ENCODE measurements at regions not wholly inside any gene's neighbourhood (a gene's known extent, or its start where the extent isn't known, plus 50 kb on each side); places are given as distances from the start of the nearest gene placed in this dataset.
"Not testable (repeated sequence)": the region's sequence is repeated elsewhere in the genome, so short reads cannot be mapped to it uniquely, and the experiment has no call there.

- no peak for DNase-seq
Measured at GRCh38 chr2:84040281-84040680, 418.8 kb downstream of the SUCLG1 start.

GRCh38 chr2:84038866-84039265, 420.2 kb downstream of the SUCLG1 start:
- no peak for DNase-seq

- no peak for DNase-seq
Measured at GRCh38 chr2:84033347-84033974, 425.6 kb downstream of the SUCLG1 start.

DNA sequence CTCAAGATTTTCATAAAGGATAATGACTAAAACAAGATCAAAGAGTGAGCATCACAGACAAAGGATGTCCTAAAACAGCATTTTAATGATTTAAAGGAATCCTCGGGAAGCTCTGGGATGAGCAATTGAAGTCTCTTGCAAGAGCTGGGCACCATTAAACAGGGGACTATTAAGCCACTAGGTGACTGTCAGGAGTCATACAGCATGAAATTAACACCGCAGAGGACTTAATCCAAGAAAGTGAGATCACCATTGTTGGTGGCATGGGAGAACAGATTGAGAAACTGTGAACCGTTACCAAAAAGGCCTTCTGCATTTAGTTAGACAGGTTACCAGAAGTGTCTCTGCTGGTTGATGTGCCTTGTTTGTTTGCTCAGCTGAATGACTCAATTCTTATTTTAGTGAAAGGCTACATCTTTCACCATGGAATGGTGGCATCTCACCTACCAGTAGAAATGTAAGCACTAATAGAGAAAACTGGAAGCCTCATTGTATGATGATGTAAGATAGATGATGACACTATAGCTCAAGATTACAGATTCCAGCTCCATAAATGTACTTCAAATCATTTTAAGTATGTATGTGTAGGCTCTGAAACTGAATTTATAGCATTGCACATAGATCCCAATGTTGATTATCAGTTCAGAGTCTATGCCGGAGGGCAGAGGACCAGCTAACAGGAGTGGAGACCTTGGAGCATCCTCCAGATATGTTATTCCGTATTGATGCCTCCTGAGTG, 427.6 kb downstream of the SUCLG1 start:
- no peak for DNase-seq

DNA sequence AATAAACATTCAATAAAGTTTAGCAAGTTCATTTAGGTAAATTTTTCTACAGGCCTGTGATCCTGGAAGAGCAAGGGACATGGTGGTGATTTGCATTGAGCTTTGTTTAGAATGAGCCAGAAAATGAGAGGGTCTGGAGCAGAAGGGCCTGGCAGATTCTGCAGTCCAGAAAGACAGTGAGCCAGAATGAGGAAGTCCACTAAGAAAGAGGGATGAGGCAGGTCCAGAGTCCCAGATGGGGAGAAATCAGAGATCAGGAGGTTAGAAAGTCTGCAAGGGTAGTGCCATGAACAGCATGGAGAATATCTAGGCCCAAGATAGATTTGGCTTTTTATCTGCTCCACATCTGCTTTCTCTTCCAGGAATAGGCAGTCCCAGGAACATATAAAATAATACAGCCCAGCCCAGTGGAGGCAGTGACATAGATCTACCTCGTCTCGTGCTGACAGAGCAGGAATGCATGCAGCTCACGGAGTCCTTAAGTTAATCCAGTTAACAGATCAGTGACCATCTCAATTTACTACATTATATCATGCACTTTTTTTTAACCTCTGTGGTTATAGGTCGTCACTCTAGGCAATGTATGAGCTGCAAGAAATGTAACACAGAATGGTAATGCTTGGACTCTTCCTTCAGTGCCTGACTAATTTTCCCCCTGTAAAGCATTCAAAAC, 429.0 kb downstream of the SUCLG1 start:
- no peak for DNase-seq

DNA sequence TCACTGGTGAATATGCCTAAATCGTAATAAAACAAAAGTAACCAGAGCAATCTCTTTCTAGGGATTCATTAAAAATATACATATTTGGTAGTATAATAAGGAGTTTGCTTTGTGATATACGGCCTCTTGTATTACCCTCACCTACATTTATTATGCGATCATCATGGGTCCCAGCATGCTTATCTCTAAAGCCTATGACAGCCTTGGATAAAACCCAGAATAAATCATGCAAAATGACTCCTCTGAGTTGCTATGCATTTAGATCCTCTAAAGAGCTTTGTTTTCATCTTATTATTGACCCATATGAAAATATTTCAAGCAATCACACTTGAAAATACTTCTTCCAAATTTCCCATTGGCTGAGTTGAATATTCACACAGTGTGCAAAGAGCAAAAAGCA, 432.3 kb downstream of the SUCLG1 start:
- no peak for DNase-seq

GRCh38 chr2:84022810-84023431, 436.2 kb downstream of the SUCLG1 start:
- DNase-seq: no peak

DNA sequence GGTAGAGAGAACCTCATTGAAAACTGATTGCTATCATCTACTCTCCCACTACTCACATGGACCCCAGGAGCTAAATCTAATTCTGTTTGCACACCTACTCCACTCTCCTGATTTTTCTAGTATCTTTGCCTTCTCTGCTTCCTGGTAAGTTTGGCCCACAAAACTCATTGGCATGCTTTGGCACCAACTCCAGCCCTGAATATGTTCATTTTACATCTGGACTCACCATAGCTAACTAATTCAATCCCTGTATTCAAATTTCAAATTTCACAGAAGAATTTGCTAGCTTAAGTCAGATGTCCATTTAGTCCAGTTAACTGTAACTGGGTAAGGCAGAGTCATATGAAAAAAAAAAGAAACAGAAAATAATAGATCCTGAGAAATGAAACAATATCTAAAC, 442.1 kb downstream of the SUCLG1 start:
- no peak for DNase-seq

GRCh38 chr2:84016183-84016582, 442.9 kb downstream of the SUCLG1 start:
- no peak for DNase-seq

GRCh38 chr2:83997889-83998288, 461.2 kb downstream of the SUCLG1 start:
- DNase-seq: no peak

- no peak for DNase-seq
Measured at GRCh38 chr2:83994633-83995179, 464.4 kb downstream of the SUCLG1 start.

DNA sequence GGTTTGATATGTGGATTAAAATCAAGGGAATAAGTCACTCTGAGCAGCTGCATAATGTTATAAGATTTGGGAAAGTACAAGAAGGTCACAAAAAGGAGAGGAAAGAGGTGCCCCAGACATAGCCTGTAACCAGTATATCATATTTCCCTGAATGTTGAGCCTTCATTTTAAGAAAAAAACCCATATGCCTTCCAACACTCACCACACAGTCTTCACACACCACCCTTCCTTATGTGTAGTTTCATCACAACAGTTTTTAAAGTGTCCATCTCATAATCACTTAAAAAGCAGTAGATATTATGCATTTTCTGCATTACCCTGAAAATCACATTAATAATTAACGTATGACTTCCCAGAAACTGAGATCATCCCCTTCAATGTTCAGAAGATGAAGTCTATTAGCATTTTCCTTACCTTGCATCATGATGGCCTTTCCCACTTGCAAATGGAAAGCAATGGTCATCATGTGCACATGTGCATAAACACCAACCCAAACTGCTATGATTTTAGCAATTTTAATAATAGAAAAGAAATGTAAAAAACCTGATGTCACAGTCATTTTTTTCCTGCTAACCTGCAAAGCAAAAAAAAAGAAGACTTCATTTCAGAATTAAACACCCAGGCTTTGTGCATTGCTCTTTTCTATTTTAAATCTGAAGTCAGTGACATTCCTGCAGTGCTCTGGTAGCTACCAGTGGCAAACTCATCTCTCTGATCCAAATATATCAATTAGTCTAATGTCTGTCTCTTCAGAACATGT, 465.0 kb downstream of the SUCLG1 start:
- no peak for DNase-seq

DNA sequence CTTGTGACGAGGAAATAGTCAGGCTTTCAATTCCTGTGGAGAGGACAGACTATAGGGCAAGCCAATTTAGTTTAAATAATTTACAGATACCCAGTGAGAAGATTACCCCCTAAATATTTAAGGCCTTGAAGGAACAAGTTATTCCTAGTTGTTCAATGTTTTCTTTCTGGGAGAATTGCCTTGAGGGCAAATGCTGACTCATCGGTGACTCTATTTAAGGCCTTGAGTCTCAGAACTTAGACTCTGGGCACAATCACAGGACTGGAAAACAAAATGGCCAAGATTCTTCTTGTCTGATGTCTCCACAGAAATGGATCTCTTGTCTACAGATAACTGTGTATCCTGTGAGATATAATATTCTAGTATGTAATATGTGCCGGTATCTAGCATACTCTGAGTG, 467.1 kb downstream of the SUCLG1 start:
- DNase-seq: no peak

DNA sequence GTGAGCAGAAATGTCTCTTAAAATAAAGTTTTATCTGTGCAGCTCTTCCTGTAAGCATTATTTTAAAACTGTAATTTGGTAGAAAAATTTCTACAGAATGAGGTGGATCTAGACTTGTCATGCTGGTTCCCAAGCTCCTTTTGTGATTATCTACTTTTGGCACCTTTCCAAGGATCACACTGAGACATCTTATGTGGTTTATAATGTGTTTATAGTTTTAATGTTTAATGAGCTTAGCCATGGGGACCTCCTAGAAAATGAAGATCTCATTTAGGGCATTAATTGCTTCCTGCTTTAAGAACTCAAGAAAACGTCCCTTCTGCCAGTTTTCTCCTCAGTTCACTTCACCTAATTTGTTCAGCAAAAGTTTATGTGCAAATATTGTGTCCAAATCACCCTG, 468.4 kb downstream of the SUCLG1 start:
- no peak for DNase-seq

GRCh38 chr2:83976628-83977027, 482.5 kb downstream of the SUCLG1 start:
- DNase-seq: not testable (repeated sequence)

- no peak for DNase-seq
Measured at GRCh38 chr2:83972128-83972527, 487.0 kb downstream of the SUCLG1 start.

DNA sequence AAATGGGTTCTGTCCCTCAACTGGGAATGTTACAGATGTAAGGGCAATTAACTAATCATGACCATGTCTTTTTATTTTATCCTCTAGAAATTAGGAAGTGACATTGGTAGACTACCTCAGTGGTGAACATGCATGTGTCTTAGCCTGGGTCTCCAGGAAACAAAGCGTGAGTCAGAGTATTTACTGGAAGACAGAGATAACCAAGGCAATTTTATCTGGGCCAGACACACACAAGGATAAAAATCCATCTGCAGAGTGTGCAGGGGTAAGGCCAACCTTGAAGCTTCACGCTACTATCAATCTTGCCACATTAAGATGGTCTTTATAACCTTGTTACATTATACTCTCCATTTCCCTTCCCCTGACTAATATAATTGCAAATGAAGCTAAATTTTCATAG, 487.5 kb downstream of the SUCLG1 start:
- DNase-seq: no peak

DNA sequence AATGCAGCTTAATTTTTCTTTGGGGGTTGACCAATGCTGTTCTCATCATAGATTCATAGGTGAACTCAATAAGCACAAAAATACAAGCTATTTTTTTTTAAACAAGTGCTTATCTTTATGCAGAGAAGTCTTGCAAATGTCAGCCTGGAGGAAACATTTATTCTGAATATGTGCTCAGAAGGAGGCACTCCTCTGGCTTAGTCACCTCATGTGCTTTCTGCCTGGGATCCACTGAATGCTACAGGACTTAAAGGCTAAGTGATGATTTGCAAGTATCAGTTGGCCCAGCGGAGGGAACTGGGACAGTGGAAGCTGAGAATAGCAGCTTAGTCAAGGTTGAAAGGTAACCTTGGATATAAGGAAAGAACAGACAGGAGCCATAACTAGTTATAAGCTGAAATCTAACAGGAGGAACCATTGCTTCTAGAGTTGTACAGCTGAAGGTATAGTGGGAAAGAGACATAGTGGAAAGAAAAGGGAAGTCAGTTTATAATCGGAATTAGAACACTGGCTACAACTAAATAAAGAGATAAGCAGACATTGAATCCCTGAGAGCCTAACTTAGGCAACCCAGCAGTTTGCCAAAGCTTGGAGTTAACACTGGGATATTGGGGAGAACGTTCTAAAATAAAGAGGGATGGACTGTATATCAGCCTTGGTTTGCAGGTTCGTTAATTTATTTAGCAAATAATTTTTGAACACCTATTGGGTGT, 488.7 kb downstream of the SUCLG1 start:
- no peak for DNase-seq

- DNase-seq: no peak
Measured at GRCh38 chr2:83969085-83969484, 490.0 kb downstream of the SUCLG1 start.

- no peak for DNase-seq
Measured at GRCh38 chr2:83967854-83968253, 491.2 kb downstream of the SUCLG1 start.

DNA sequence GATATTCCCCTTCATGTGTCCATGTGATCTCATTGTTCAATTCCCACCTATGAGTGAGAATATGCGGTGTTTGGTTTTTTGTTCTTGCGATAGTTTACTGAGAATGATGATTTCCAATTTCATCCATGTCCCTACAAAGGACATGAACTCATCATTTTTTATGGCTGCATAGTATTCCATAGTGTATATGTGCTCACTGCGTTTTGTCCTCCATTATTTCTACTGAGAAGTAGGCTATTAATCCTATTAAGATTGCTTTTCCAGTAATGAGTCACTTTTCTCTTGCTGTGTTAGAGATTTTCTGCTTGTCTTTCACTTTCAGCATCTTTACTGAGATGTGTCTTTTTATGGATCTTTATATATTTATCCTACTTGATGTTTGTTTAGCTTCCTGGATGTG, 492.1 kb downstream of the SUCLG1 start:
- DNase-seq: not testable (repeated sequence)

DNA sequence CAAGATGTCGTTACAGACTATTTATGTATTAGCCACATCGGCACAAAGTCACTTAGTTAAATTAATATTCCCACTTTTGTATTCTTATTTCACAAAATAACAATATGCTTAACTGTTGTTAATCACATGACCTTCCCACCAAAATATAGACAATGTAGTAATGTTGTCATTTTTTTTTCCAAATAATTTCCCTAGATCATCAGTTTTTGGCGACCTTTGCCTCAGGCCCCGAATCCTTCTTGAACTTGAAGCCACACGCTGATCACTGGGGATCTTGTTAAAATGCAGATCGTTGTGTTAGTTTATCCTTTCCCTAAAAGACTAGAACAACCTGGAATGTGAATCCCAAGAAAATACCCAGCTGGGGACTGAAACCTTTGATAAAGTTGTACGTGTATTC, 497.6 kb downstream of the SUCLG1 start:
- DNase-seq: no peak

Measured in left hindlimb (tissue), 1 donor.